ENCODE measurements at regions not wholly inside any gene's neighbourhood (a gene's known extent, or its start where the extent isn't known, plus 50 kb on each side); places are given as distances from the start of the nearest gene placed in this dataset.

DNA sequence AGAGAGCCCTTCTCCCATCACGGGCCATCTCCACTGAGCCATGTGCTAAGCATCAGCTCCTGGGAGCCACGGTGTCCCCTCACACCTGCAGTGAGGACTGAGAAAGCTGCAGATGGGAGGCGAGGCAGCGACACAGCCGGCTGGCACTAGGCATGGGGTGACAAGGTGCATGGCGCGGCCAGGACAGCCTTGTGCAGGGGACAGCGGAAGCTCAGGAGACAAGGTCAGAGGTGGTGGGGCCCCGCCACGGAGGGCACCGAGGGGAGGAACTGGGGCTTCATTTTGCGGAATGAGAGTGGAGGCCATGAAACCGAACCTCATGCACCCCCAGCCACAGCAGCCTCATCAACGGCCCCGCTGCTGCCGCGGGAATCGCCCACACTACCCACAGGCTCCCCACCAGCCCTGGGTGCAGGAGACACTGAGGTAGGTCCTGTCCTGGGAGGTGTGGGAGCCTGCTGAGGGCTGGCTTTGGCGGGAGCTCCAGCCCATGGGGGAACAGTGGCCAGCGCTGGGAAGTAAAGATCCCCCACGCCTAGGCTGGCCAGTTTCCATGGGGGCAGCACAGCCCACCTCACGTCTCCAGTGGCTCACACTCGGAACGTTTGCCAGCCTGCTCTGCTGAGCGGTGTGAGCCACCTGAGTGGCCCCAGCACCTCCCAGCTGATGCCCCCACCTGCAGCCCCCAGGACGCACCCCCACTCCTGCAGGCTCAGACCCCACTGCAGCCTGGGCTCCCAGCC, 71.2 kb upstream of the INSIG1 start:
- no peaks in the 10 kb centered on the region for H3K4me1 ChIP-seq (ENCODE audit: insufficient read depth, low read length)
- Mint-ChIP-seq H3K36me3 (ENCODE audit: low read depth) (no peaks in the 10 kb centered on the region), H3K4me1 (ENCODE audit: low read depth) (no peaks in the 10 kb centered on the region), H3K9me3 (no peaks in the 10 kb centered on the region), H3K27me3 (no peaks in the 10 kb centered on the region), H3K27ac (no peak overlapping the region), H3K4me3 (no peak overlapping the region)
- no peak overlapping the region for H3K4me3 ChIP-seq (ENCODE audit: low read length)
- H3K27me3 ChIP-seq (ENCODE audit: control insufficient read depth in 1 of 2, insufficient read depth in 2 of 2, low read length in 2 of 2) = no peaks in the 10 kb centered on the region
- CTCF ChIA-PET = no interaction called here
- intact Hi-C loops (cut with DNase I, micrococcal nuclease) = no loop called here
- no peak overlapping the region for H3K27ac ChIP-seq (ENCODE audit: low read depth in 1 of 2, low read length in 2 of 2)
- POLR2A ChIA-PET = no interaction called here
- ATAC-seq (ENCODE audit: poor library complexity) (no peak), DNase-seq (no peak)
- no peaks in the 10 kb centered on the region for H3K9me3 ChIP-seq (ENCODE audit: control insufficient read depth in 1 of 2, insufficient read depth in 1 of 2, low read length in 2 of 2)
- H3K36me3 ChIP-seq (ENCODE audit: insufficient read depth, low read length) = no peaks in the 10 kb centered on the region
- TF ChIP-seq, protein P1, sequence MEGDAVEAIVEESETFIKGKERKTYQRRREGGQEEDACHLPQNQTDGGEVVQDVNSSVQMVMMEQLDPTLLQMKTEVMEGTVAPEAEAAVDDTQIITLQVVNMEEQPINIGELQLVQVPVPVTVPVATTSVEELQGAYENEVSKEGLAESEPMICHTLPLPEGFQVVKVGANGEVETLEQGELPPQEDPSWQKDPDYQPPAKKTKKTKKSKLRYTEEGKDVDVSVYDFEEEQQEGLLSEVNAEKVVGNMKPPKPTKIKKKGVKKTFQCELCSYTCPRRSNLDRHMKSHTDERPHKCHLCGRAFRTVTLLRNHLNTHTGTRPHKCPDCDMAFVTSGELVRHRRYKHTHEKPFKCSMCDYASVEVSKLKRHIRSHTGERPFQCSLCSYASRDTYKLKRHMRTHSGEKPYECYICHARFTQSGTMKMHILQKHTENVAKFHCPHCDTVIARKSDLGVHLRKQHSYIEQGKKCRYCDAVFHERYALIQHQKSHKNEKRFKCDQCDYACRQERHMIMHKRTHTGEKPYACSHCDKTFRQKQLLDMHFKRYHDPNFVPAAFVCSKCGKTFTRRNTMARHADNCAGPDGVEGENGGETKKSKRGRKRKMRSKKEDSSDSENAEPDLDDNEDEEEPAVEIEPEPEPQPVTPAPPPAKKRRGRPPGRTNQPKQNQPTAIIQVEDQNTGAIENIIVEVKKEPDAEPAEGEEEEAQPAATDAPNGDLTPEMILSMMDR (IDR thresholded peaks at IDR 0.05) = no peak

DNA sequence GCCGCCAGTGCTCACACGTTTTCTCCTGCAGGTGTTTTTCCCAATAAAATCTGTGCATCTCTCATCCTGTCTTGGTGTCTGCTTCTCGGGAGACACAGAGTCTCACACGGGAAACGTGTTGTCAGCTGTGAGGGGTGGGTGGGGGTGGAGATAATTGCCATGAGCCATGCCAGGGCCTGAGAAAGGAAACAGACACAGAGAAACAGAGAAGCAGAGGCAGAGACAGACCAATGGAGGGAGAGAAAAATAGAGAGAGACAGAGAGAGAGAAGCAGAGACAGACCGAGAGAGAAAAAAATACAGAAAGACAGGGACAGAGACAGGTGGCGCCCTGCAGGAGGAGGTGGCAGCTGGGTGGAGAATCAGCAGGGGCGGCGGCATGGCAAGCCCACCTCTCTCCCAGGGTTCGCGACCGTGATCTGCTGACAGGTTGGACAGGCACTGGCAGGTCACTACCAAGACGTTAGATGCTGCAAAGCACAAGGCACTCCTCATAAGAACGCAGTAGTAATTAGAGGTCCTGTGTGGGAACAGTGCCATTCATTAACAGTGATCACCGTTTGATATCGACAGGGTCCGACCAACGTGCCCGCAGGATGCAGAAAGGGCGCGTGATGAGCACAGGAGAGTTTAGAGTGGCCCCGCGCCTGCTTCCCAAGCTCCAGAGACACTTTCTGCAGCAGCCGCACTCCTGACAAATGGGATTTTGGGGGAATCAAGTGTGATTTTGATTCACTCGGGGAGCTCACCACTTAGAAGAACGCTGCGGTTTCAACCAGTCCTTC, 70.5 kb upstream of the INSIG1 start:
- POLR2A ChIA-PET = no interaction called here
- no peaks in the 10 kb centered on the region for H3K4me1 ChIP-seq (ENCODE audit: insufficient read depth, low read length)
- H3K27ac Mint-ChIP-seq = no peak overlapping the region
- intact Hi-C loops (cut with DNase I, micrococcal nuclease) = no loop called here
- no peaks in the 10 kb centered on the region for H3K4me1 Mint-ChIP-seq (ENCODE audit: low read depth)
- DNase-seq = no peak
- no peak for ATAC-seq (ENCODE audit: poor library complexity)
- no peaks in the 10 kb centered on the region for H3K36me3 Mint-ChIP-seq (ENCODE audit: low read depth)
- TF ChIP-seq, protein P1 (IDR thresholded peaks at IDR 0.05) = no peak
- H3K9me3 Mint-ChIP-seq = no peaks in the 10 kb centered on the region
- H3K9me3 ChIP-seq (ENCODE audit: control insufficient read depth in 1 of 2, insufficient read depth in 1 of 2, low read length in 2 of 2) = no peaks in the 10 kb centered on the region
- no peaks in the 10 kb centered on the region for H3K36me3 ChIP-seq (ENCODE audit: insufficient read depth, low read length)
- CTCF ChIA-PET = no interaction called here
- H3K27me3 ChIP-seq (ENCODE audit: control insufficient read depth in 1 of 2, insufficient read depth in 2 of 2, low read length in 2 of 2) = no peaks in the 10 kb centered on the region
- H3K27me3 Mint-ChIP-seq = no peaks in the 10 kb centered on the region
- H3K4me3 Mint-ChIP-seq = no peak overlapping the region
- no peak overlapping the region for H3K4me3 ChIP-seq (ENCODE audit: low read length)
- H3K27ac ChIP-seq (ENCODE audit: low read depth in 1 of 2, low read length in 2 of 2) = no peak overlapping the region

DNA sequence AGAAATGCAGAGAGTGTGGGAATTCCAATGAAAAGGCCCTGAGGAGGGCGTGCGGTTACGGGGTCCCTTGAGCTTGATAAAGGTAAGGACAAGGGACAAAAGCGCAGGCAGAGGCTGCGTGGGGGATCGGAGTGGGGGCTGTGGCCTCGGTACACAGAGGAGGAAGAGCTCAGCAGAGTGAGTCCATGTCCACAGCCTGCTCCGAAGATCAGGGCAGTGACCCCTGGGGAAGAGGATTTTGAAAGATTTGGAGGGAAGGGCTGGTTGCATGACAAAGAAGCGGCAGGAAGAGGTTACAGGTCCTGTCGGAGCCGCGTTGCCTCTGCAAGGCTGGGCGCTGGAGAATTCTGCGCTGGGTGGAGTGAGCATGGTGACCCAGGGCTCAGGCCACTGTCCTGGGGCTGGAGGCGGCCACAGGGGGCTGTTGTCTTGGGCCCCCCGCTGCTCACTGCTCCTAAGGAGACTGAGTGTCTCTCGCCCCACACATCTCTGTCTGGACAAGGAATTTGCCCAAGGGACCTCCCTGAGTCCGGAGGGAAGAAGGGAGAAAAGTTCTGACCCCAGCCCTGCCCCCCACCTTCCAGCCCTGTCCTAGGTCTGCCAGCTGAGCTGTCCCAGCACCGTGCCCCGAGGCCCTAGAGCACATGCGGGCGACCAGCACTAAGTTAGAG, 69.8 kb upstream of the INSIG1 start:
- no peak overlapping the region for H3K4me3 ChIP-seq (ENCODE audit: low read length)
- DNase-seq = no peak
- H3K27me3 ChIP-seq (ENCODE audit: control insufficient read depth in 1 of 2, insufficient read depth in 2 of 2, low read length in 2 of 2) = no peaks in the 10 kb centered on the region
- no peaks in the 10 kb centered on the region for H3K36me3 ChIP-seq (ENCODE audit: insufficient read depth, low read length)
- H3K4me1 ChIP-seq (ENCODE audit: insufficient read depth, low read length) = no peaks in the 10 kb centered on the region
- ATAC-seq (ENCODE audit: poor library complexity) = no peak
- no peaks in the 10 kb centered on the region for H3K9me3 Mint-ChIP-seq
- intact Hi-C loops (cut with DNase I, micrococcal nuclease) = no loop called here
- ChIA-PET CTCF (interaction anchor here (0.8 kb wide), 1 partner anchor 62 kb away, joined by 3 read pairs; no protein-coding TSS in a partner anchor), POLR2A (no interaction called here)
- TF ChIP-seq, protein P1 (IDR thresholded peaks at IDR 0.05) = no peak
- no peak overlapping the region for H3K27ac ChIP-seq (ENCODE audit: low read depth in 1 of 2, low read length in 2 of 2)
- no peaks in the 10 kb centered on the region for H3K9me3 ChIP-seq (ENCODE audit: control insufficient read depth in 1 of 2, insufficient read depth in 1 of 2, low read length in 2 of 2)
- H3K27me3 Mint-ChIP-seq = no peaks in the 10 kb centered on the region
- H3K4me3 Mint-ChIP-seq = no peak overlapping the region
- H3K4me1 Mint-ChIP-seq (ENCODE audit: low read depth) = no peaks in the 10 kb centered on the region
- no peak overlapping the region for H3K27ac Mint-ChIP-seq
- H3K36me3 Mint-ChIP-seq (ENCODE audit: low read depth) = no peaks in the 10 kb centered on the region
